GM19324 (cell line): ENCODE measurements at regions not wholly inside any gene's neighbourhood (a gene's known extent, or its start where the extent isn't known, plus 50 kb on each side); places are given as distances from the start of the nearest gene placed in this dataset.
"Not testable (repeated sequence)": the region's sequence is repeated elsewhere in the genome, so short reads cannot be mapped to it uniquely, and the experiment has no call there.

Source experiments
- ATAC-seq: cut with Tn5 transposase; IDR thresholded peaks from one replicate; pipeline ENCODE4 v1.9.1; 2021; ENCODE audit warnings: mild to moderate bottlenecking, moderate library complexity; ENCODE audit not compliant: unreplicated experiment, low FRiP score

- ATAC-seq: no peak
These were observed 54.7 kb upstream of the NRIP1 start for GRCh38 chr21:15119486-15119885.

GRCh38 chr21:15121097-15121654, 56.4 kb upstream of the NRIP1 start:
- no peak for ATAC-seq

- ATAC-seq: no peak
These were observed 56.9 kb upstream of the NRIP1 start for GRCh38 chr21:15121655-15122120.

GRCh38 chr21:15122241-15122640, 57.4 kb upstream of the NRIP1 start:
- no peak for ATAC-seq

- ATAC-seq: no peak
These were observed 59.9 kb upstream of the NRIP1 start for GRCh38 chr21:15124731-15125130.

GRCh38 chr21:15126948-15127347, 62.1 kb upstream of the NRIP1 start:
- ATAC-seq: no peak

- no peak for ATAC-seq
These were observed 62.6 kb upstream of the NRIP1 start for GRCh38 chr21:15127437-15127836.

GRCh38 chr21:15128267-15128666, 63.5 kb upstream of the NRIP1 start:
- ATAC-seq: no peak

- ATAC-seq: not testable (repeated sequence)
These were observed 63.9 kb upstream of the NRIP1 start for GRCh38 chr21:15128714-15129113.

- no peak for ATAC-seq
These were observed 65.5 kb upstream of the NRIP1 start for GRCh38 chr21:15130326-15130725.

- ATAC-seq: no peak
These were observed 66.0 kb upstream of the NRIP1 start for GRCh38 chr21:15130751-15131150.

GRCh38 chr21:15132781-15133180, 68.0 kb upstream of the NRIP1 start:
- no peak for ATAC-seq

GRCh38 chr21:15134701-15135470, 70.1 kb upstream of the NRIP1 start:
- no peak for ATAC-seq

- ATAC-seq: no peak
These were observed 71.2 kb upstream of the NRIP1 start for GRCh38 chr21:15135867-15136629.

- no peak for ATAC-seq
These were observed 73.7 kb upstream of the NRIP1 start for GRCh38 chr21:15138490-15138889.

- ATAC-seq: no peak
These were observed 75.1 kb upstream of the NRIP1 start for GRCh38 chr21:15139898-15140297.

- peak; percentile 83 for ATAC-seq
These were observed 75.7 kb upstream of the NRIP1 start for GRCh38 chr21:15140321-15141019.

- ATAC-seq: no peak
These were observed 76.6 kb upstream of the NRIP1 start for GRCh38 chr21:15141261-15141970.

- ATAC-seq: no peak
These were observed 79.2 kb upstream of the NRIP1 start for GRCh38 chr21:15144026-15144425.

GRCh38 chr21:15148437-15148836, 83.6 kb upstream of the NRIP1 start:
- no peak for ATAC-seq
